H4 (cell line): ENCODE measurements at regions not wholly inside any gene's neighbourhood (a gene's known extent, or its start where the extent isn't known, plus 50 kb on each side); places are given as distances from the start of the nearest gene placed in this dataset.
"Not testable (repeated sequence)": the region's sequence is repeated elsewhere in the genome, so short reads cannot be mapped to it uniquely, and the experiment has no call there.

Experiments
- DNase-seq: peaks from one replicate; pipeline ENCODE4 v3.0.0-alpha.2; 2015; ENCODE audit warnings: low spot score

- DNase-seq, result not testable (repeated sequence)
Observed at GRCh38 chr2:37806004-37806403, 119.1 kb upstream of the RMDN2 start.

GRCh38 chr2:37809525-37809924 lies 115.6 kb upstream of the RMDN2 start:
- no peak for DNase-seq

- DNase-seq, result no peak
Observed at GRCh38 chr2:37809931-37810570, 115.0 kb upstream of the RMDN2 start.

- DNase-seq, result no peak
Observed at GRCh38 chr2:37812414-37812813, 112.7 kb upstream of the RMDN2 start.

GRCh38 chr2:37812941-37813730 lies 112.0 kb upstream of the RMDN2 start:
- no peak for DNase-seq

- DNase-seq, result no peak
Observed at GRCh38 chr2:37816036-37816435, 109.1 kb upstream of the RMDN2 start.

GRCh38 chr2:37816686-37817085 lies 108.4 kb upstream of the RMDN2 start:
- DNase-seq, result no peak

GRCh38 chr2:37819186-37819585 lies 105.9 kb upstream of the RMDN2 start:
- DNase-seq, result no peak

GRCh38 chr2:37820471-37820986 lies 104.6 kb upstream of the RMDN2 start:
- no peak for DNase-seq

GRCh38 chr2:37825586-37825985 lies 99.5 kb upstream of the RMDN2 start:
- no peak for DNase-seq

GRCh38 chr2:37826611-37827010 lies 98.5 kb upstream of the RMDN2 start:
- no peak for DNase-seq

- no peak for DNase-seq
Observed at GRCh38 chr2:37827455-37827854, 97.6 kb upstream of the RMDN2 start.

GRCh38 chr2:37827911-37828511 lies 97.1 kb upstream of the RMDN2 start:
- DNase-seq, result peak; percentile 26

GRCh38 chr2:37829202-37829601 lies 95.9 kb upstream of the RMDN2 start:
- peak; percentile 20 for DNase-seq

GRCh38 chr2:37829616-37830395 lies 95.3 kb upstream of the RMDN2 start:
- no peak for DNase-seq

GRCh38 chr2:37830636-37831035 lies 94.5 kb upstream of the RMDN2 start:
- no peak for DNase-seq

- DNase-seq, result no peak
Observed at GRCh38 chr2:37831081-37831780, 93.9 kb upstream of the RMDN2 start.

GRCh38 chr2:37832590-37833197 lies 92.4 kb upstream of the RMDN2 start:
- DNase-seq, result peak; percentile 37

GRCh38 chr2:37833423-37833822 lies 91.7 kb upstream of the RMDN2 start:
- no peak for DNase-seq

- no peak for DNase-seq
Observed at GRCh38 chr2:37836270-37836669, 88.8 kb upstream of the RMDN2 start.

- DNase-seq, result no peak
Observed at GRCh38 chr2:37836711-37837110, 88.4 kb upstream of the RMDN2 start.
